HG03066 (cell line): ENCODE measurements at regions not wholly inside any gene's neighbourhood (a gene's known extent, or its start where the extent isn't known, plus 50 kb on each side); places are given as distances from the start of the nearest gene placed in this dataset.

Experiments
- ATAC-seq: cut with Tn5 transposase; IDR thresholded peaks from one replicate; pipeline ENCODE4 v1.9.1; 2021; ENCODE audit warnings: low read depth; ENCODE audit not compliant: unreplicated experiment

DNA sequence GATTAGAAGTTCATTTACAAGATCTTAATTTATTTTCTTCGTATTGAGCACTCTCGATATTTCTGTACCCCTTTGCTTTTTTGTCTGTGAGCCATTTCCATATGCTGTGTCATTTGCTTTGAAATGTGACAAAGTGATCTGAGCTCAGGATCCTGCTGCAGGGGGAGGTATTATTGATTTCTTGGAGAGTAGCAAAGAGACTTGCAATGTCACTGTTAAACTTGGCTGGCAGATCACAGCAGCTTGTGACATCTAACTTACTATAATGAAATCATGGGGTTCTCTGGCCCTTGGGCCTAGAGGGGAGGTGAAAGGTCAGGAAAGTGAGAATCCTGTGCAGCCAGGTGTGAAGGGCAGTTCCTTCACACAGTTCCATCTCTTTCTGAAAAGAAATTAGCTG, 923.4 kb downstream of the REEP3 start:
- ATAC-seq: no peak

DNA sequence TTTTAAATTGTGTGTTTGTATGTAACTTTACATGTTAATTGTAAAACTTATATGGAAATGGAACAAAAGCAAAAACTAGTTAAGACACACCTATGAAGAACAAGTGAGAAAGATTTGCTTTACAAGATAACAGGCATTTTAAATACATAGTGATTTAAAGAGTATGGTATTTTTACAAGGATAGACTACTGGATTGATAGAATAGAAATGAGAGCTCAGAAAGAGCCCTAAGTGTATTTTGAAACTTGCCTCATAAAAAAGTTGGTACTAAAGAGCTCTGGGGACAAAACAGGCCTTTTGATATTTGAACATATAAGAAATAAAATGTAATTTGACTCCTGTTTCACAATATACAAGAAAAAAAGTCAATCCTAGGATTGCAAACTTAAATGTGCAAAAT, 928.4 kb downstream of the REEP3 start:
- ATAC-seq: no peak

DNA sequence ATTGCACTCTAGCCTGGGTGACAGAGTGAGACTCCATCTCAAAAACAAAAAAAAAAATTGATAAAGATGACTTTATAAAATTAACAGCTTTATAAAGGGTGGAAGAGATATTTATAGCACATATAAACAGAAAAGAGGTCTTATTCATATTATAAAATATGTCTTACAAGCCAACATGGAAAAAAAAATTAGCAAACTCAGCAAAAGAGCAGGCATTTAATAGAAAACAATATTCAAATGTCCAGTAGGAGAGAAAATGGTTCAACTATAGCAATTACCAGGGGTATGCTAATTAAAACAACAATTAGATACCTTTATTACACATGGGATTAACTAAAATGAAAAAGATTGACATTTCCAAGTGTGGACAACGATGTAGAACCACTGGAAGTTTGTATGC, 929.1 kb downstream of the REEP3 start:
- ATAC-seq: no peak

DNA sequence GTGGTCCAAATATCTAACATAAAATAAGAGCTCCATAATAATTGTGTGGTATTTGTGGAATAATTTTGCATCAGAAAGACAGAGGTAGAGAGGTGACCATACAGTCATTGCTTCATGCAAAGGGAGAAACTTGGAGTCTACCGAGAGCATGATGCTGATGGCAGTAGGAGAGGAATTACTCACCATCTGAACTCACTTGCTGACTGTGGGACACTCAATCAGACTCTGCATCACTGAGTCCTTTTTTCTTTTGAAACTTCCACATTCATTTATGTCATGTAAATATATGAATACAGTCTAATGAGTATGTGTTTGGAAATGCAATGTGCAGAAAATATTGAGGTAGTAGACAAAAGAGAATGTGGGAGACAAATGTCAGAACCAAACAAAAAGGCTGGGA, 933.8 kb downstream of the REEP3 start:
- no peak for ATAC-seq

DNA sequence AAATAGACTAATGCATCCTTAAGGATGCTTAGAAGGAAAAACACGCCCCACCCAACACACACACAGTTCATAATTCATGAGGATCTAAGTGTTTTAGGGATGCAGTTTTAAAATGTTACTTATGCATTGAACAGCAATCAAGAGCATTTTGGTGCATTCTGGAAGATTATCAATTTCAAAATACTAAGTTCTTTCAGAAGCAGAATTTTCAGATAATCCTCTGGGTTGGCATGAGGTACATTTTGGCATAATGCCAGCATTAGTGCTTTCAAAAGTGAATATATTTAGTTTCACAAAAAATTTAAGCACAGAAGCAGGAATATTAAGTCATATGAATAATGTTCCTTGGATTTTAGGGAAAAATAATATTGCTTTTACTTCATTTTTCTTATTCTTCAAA, 937.1 kb downstream of the REEP3 start:
- no peak for ATAC-seq

DNA sequence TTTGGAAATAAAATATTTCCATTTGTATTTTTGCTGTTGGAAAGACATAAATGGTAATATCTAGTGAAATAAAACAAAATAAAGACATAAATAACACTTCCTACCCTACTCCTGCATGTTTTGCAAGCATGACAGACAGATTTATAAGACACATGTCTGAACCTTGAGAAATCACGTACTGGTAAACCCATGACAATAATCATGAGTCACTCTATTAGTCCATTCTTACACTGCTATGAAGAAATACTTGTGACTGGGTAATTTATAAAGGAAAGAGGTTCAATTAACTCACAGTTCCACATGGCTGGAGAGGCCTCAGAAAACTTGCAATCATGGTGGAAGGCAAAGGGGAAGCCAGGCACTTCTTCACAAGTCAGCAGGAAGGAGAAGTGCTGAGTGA, 942.2 kb downstream of the REEP3 start:
- ATAC-seq: no peak

DNA sequence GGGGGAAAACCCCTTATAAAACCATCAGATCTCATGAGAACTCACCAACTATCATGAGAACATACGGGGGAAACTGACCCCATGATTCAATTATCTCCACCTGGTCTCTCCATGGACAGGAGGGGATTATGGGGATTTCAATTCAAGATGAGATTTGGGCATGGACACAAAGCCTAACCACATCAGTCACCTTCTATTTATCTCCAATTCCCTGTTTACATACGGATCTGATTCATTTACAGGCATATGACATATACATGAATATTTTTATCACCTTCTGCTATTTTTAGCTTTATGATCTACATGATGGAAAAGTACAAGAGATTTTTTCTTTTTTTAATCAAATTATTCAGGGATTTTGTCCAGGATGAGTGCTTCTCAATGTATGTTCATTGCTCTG, 944.5 kb downstream of the REEP3 start:
- no peak for ATAC-seq

DNA sequence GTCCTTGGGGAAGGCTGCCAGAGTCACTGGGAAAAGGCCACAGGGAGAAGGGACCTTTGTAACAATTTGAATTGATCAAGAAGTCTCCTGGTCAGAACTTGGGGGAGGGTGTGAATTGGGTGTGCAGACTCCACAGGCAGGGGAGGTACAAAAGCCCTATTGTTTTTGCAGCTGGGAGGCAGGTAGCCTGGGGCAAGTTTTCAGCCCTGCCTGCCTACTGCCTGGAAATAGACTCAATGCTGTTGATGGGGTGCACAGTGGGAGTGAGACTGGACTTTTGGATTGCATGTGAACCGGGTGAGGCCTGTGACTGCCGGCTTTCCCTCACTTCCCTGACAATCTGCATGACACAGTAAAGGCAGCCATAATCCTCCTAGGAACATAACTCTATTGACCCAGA, 947.0 kb downstream of the REEP3 start:
- no peak for ATAC-seq

DNA sequence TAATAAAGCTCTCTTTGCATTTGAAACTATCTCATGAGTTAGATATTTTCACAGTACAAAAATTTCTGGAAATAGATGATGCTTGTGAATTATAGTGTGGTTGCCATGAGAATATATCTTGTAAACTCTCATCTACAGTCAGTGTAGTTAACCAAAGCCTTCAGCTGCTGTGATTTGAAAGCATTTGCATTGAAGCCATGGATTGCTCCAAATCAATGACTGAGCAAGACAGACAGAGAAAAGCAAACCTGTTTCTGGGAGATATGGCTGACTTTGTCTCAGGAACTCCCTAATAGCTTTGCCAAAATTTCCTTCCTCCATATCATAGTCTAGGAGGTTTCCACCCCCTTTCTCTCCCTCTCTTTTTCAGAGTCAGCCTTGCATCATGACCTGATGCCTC, 955.3 kb downstream of the REEP3 start:
- no peak for ATAC-seq

DNA sequence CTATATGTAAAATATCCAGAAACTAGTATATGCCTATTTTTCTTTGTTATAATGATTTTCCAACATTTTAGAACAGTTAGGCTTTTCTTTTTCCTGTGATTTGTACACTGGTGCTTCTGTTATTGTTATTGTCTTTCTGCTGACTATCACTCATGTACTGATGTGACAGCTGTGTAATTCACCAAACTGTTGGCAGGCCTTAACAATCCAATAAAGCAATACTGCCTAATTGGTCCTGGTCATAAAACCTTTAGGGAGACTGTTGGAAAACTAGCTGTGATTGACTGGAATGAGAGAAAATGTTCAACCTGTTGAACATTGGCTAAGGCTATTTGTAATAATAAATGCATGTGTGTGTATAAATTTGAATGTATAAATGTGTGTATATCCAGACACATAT, 956.6 kb downstream of the REEP3 start:
- no peak for ATAC-seq

DNA sequence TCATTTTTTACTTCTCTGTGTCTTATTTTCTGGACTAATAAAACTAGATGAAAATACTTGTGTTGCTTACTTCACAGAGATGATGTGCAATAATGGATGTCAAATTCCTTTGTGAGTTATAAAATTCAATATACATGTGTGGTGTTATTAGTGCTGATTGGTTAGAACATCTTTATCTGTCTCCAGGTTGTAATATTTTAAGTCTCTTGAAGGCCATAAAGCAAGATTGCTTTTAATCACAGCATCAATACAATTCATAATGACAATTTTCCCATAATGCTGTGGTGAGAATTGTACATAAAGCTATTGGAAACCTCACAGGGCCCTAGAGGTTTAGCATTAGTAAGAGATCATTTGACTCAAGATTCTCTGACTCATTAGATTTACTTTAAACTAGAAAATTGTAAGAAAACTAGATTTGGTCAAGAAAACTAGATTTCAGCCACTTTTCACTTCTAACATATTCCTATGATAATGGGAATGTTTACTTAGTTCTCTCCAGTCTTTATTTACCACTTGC, 963.7 kb downstream of the REEP3 start:
- ATAC-seq: no peak

DNA sequence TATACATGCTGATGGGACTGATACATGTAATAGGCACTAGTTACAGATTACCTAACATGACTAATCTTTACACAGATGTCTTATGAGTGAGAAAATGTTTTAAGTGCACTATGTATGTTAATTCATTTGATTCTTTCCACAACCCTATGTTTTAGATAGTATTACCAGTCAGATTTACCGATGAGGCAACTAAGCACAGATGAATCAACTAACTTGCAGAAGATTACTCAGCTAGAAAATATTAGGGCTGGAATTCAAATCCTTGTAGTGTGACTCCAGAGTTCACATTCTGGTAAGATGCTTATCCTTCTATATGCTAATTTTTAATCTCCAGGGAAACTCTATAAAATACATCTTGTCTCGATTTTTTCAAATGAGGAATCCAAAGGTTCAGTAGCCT, 964.9 kb downstream of the REEP3 start:
- ATAC-seq: no peak

DNA sequence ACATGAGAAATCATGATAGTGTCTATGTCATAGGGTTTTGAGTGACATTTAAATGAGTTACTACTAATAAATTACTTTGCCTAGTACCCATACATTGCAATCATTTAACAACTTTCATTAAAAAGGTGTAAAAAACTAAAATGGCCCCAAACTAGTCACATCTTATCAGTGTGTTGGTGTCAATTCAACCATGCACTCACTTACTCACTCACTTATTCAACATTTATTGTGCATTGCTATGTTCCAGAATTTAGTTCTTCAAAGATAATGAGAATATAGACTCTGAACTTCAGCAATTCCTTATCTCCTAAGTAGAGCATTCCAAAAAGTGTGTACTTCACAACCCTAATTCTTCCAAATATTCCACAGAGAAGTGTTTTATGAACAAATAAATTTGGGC, 965.7 kb downstream of the REEP3 start:
- ATAC-seq: no peak

DNA sequence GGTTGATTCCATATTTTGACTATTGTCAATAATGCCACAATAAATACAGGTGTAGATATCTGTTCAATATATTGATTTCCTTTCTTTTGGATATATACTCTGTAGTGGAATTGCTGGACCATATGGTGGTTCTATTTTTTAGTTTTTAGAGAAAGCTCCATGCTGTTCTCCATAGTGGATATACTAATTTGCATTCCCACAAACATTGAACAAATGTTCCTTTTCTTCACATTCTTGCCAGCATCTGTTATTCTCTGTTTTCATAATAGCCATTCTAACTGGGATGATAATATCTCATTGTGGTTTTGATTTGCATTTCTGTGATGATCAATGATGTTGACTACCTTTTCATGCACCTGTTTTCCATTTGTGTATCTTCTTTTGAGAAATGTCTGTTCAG, 973.7 kb downstream of the REEP3 start:
- no peak for ATAC-seq

DNA sequence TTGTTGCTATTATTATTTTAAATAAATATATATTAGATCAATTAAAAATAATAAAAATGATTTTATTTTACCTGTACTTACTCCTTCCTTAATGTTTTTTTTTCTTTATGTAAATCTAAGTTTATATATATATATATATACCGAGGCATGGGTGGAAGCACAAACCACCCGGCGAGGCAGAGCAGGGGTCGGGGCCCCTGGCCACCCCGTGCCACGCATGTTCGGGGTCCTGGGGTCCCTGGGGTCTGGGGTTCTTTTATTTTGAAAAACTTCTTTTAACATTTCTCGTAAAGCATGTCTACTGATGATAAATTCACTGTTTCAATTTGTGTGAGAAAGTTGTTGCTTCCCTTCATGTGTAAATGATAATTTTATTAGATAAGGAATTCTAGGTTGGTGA, 976.1 kb downstream of the REEP3 start:
- ATAC-seq: no peak

DNA sequence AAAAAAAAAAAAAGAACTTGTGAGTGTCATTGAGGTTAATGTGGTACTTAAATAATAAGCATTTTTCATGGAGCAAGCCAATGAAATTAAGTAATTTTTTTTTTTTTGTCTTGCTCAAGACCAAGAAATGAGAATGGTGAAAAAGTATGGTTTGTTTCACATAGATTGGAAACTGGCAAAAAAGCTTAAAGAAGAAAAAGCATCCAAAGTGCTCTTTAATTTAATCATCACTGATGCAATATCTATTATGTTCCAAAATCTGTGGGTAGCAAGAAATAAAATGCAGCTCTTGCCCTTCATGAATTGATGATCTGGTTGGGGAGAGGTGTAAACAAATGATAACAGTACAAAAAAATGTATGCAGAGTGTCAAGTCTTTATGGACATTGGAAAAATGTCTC, 980.6 kb downstream of the REEP3 start:
- no peak for ATAC-seq

DNA sequence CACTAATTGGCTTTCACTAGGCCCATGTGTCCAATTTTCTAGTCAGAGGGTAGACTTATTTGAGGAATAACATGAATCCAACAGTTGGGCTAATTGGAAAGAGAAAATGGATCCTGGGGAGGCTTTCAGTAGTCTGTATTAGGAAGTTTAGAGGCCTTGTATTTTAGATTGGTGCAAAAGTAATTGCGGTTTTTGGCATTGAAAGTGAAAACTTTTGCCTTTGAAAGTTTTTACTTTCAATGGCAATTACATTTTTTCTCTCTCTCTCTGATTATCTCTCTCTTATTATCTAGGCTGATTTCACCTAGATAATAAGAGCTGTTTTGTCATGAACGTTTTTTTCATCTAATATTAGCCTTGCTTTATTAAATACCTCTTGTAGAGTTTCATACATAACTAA, 981.7 kb downstream of the REEP3 start:
- no peak for ATAC-seq

DNA sequence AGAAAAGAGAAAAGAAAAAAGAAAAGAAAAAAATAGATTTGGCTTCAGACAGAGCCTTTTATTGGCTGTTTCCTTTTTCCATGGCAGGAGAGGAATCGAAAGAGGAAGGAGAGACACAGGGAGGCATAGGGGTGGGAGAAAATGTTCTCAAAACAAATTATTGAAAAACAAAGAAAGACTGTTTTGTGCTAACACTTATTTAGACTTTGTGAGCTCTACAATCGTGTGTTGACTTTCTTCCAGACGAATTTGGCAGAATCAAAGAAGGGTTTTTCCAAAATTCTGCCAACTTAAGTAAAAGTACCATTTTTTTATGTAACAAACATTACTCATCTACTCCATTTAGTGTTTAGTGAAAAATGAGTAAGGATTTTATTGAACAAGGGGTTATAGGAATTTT, 982.2 kb downstream of the REEP3 start:
- ATAC-seq: no peak

DNA sequence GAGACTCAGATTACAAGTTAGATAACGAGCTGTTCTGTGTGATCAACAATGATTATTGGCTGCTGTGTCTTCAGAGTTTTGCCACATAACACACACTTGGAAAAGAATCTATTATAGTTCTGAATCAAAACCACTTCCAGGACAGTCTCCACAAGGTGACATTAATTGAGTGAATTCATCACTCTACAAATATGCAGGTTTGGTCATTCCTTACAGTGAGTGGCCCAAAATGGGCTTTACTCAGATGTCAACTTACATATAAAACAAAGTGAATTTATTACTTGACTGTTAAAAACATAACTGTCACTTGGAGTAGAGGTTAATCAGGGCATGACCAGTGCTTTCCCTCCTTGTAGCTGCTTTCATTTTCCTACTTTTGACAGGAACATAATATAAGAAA, 984.3 kb downstream of the REEP3 start:
- ATAC-seq: no peak

DNA sequence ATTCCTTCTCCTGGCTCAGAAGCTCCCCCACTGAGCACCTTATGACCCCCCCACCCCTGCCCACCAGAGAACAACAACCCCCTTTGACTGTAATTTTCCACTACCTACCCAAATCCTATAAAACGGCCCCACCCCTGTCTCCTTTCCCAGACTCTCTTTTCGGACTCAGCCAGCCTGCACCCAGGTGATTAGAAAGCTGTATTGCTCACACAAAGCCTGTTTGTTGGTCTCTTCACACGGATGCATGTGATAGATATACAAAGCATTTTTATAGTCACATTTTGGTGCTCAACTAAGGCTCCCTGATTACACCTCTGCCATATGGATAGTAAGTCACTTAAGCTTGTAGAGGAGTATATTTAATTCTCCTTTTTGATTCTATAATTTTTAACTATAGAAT, 985.8 kb downstream of the REEP3 start:
- ATAC-seq: no peak

DNA sequence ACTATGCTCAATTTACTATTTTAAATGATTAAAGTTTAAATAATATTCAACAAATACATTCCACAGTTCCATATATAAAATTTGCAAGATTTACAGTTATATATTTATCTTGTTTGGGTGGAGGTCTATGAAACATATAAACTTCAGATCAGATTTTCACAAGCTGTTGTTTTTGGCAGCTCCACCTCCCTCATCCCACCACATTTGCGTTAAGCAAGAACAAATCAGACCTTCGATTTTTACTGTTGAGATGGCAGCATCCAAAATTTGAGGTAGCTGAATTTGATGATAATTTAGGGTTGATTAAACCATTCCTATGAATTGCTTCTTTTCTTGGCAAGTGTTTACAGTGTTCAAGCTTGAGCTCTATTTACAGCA, 986.4 kb downstream of the REEP3 start:
- ATAC-seq: no peak

DNA sequence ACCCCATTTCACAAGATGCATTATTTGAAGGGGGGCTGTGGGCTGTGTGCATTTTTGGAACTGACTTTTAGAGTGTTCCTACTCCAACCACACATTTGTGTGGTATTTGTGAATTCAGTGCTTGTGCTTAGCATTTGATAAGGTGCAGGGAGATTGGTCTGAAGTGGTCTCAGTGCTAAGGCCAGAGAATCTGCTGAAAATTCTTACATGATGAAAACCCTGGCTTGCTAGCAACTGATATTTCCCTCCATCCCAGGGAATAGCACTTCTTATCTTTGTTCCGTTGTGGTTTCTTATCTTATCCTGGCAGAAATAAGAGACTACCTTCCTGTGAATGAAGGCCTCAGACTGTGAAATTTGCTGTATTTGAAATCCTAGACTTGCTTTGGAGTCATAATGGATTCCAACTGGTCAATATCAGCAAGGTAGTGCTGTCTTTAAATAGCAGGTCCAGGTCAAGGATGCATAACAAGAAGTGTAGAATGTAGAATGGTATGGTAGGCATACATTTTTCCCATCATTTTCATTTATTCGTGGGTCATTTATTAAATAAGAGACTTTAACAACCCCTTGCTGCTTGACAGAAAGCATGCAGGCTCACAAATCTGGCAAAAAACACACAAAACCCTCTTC, 986.9 kb downstream of the REEP3 start:
- ATAC-seq: no peak
